ENCODE measurements at regions not wholly inside any gene's neighbourhood (a gene's known extent, or its start where the extent isn't known, plus 50 kb on each side); places are given as distances from the start of the nearest gene placed in this dataset.

- TF ChIP-seq CTCF (IDR thresholded peaks at IDR 0.05), result no peak
- Histone ChIP-seq H3K36me3 (no peaks in the 10 kb centered on the region), H3K4me3 (peak overlapping the region; percentile 66), H3K9me3 (no peaks in the 10 kb centered on the region), H3K27me3 (ENCODE audit: low read depth) (no peaks in the 10 kb centered on the region), H3K4me1 (peaks cover 14% of the 10 kb centered on the region), H3K27ac (peak overlapping the region; percentile 75)
- intact Hi-C loops (cut with DNase I), result no loop called here
- ATAC-seq, result peak; percentile 95 to 96
- DNase-seq, result peak; percentile 93
These were observed 253.1 kb downstream of the EFCAB11 start for GRCh38 chr14:89701211-89702043.

GRCh38 chr14:89700801-89701200 is 253.7 kb downstream of the EFCAB11 start:
- no peak for TF ChIP-seq CTCF (IDR thresholded peaks at IDR 0.05)
- peaks cover 14% of the 10 kb centered on the region for H3K4me1 ChIP-seq
- no peak for DNase-seq
- no peak for ATAC-seq
- H3K36me3 ChIP-seq, result no peaks in the 10 kb centered on the region
- H3K27ac ChIP-seq, result peak overlapping the region; percentile 44
- intact Hi-C loops (cut with DNase I), result no loop called here
- H3K4me3 ChIP-seq, result peak overlapping the region; percentile 66
- H3K9me3 ChIP-seq, result no peaks in the 10 kb centered on the region
- no peaks in the 10 kb centered on the region for H3K27me3 ChIP-seq (ENCODE audit: low read depth)

GRCh38 chr14:89699071-89699470 is 255.5 kb downstream of the EFCAB11 start:
- intact Hi-C loops (cut with DNase I), result no loop called here
- DNase-seq, result no peak

GRCh38 chr14:89697281-89698060 is 257.1 kb downstream of the EFCAB11 start:
- ATAC-seq, result no peak
- no peak for TF ChIP-seq CTCF (IDR thresholded peaks at IDR 0.05)
- Histone ChIP-seq H3K27me3 (ENCODE audit: low read depth) (no peaks in the 10 kb centered on the region), H3K9me3 (no peaks in the 10 kb centered on the region), H3K27ac (no peak overlapping the region), H3K4me3 (no peak overlapping the region), H3K4me1 (peaks cover 8% of the 10 kb centered on the region), H3K36me3 (no peaks in the 10 kb centered on the region)
- DNase-seq, result no peak
- intact Hi-C loops (cut with DNase I), result no loop called here

More at GRCh38 chr14:89699071-89699470, 255.5 kb downstream of the EFCAB11 start:
- no peak overlapping the region for H3K27ac ChIP-seq
- H3K4me3 ChIP-seq, result no peak overlapping the region
- no peaks in the 10 kb centered on the region for H3K27me3 ChIP-seq (ENCODE audit: low read depth)
- H3K4me1 ChIP-seq, result peaks cover 14% of the 10 kb centered on the region
- H3K9me3 ChIP-seq, result no peaks in the 10 kb centered on the region
- TF ChIP-seq CTCF (IDR thresholded peaks at IDR 0.05), result no peak
- H3K36me3 ChIP-seq, result no peaks in the 10 kb centered on the region
- no peak for ATAC-seq

GRCh38 chr14:89695846-89696245 is 258.7 kb downstream of the EFCAB11 start:
- ATAC-seq (no peak), DNase-seq (no peak)
- intact Hi-C loops (cut with DNase I), result no loop called here
- Histone ChIP-seq H3K4me1 (no peaks in the 10 kb centered on the region), H3K9me3 (no peaks in the 10 kb centered on the region), H3K4me3 (no peak overlapping the region), H3K27ac (no peak overlapping the region), H3K36me3 (no peaks in the 10 kb centered on the region), H3K27me3 (ENCODE audit: low read depth) (no peaks in the 10 kb centered on the region)
- no peak for TF ChIP-seq CTCF (IDR thresholded peaks at IDR 0.05)

Measured in lower lobe of right lung (tissue), 2 donors.